ENCODE measurements at regions not wholly inside any gene's neighbourhood (a gene's known extent, or its start where the extent isn't known, plus 50 kb on each side); places are given as distances from the start of the nearest gene placed in this dataset.
A peak's percentile ranks its signal among the peaks of the same experiment; 100 is the strongest.

DNA sequence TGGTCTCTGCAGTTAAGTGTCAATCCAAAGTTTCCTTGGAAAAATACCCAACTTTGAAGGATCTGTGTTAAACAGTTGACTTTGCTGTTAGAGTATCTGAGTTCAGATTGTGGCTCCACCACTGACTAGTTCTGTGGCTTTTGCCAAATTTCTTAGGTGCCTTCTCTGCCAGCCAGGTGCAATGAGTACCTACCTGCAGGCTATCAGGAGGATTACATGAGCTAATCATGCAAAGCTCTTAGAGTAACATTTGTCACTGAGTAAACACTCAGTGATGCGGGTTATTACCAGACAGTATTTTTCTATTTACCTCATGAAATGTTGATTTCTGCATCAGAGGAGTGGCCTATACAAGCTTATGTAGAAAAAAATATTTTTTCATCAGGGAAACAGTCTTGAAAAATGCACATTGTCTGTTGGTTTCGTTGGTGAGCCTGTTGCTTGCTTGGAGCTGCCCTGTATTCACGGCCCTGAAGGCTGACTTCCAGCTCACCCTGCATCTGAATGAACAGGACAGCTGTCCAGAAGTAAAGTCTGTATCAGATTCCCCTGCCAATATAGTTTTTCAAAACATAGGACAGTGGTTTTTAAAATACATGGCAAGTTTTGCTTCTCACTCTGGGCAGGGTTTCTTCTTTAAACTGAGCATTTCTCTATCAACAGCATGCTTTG lies 235.1 kb downstream of the CDCA7 start:
- DNase-seq (ENCODE audit: low read depth): peak; percentile 67

DNA sequence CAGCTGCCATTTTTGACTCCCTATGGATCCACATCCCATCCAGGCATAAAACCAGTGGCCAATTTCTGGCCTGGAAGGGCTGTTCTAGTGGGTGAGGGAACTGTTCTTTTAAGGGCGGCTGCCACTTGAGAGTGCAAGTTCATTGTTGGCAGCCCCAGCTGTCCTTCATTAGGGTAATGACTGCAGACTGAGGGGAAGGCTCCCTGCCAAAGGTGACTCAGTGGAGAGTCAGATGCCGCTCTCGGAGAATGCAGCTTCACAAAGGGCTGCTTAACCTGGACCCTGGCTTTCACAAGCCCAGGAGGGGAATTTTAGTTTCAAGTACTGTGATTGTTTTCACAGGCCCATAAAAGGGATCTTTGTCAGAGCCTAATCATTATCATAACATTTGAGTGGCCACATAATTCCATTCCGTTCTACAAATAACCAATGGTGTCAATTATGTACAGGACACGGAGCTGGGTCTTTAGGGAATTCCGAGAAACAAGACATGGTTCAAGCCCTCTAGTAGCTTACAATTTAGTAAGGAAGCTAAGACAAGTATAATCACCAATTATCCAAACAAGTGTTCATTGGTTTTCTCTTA lies 235.7 kb downstream of the CDCA7 start:
- DNase-seq (ENCODE audit: low read depth): peak; percentile 99

DNA sequence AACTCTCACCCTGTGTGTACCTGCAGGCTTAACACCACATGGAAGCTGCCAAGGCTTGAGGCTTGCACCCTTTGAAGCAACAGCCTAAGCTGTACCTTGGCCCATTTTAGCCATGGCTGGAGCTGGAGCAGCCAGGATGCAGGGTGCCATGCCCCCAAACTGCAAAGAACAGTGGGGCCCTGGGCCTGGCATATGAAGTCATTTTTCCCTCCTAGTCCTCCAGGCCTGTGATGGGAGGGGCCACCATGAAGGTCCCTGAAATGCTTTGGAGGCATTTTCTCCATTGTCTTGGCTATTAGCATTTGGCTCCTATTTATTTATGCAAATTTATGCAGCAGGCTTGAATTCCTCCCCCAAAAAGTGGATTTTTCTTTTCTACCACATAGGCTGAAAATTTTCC lies 238.4 kb downstream of the CDCA7 start:
- no peak for DNase-seq (ENCODE audit: low read depth)

DNA sequence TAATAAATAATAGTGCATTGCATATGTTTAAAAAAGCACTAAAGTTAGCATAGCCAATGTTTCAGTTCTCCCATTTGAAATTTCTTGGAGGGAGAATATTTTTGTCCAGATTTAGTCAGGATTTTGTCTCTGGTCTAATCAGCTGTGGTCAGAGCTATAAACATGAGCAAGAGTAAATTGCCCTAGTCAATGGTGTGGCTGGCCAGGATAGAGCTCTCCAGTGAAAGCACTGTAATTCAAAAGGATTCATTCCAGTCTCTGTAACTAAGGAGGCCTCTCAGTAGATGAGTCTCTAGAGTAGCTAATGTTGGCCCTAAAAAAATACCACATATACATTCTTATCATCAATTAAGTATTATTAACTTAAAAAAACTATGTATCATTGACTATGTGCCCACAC lies 241.6 kb downstream of the CDCA7 start:
- DNase-seq (ENCODE audit: low read depth): no peak

DNA sequence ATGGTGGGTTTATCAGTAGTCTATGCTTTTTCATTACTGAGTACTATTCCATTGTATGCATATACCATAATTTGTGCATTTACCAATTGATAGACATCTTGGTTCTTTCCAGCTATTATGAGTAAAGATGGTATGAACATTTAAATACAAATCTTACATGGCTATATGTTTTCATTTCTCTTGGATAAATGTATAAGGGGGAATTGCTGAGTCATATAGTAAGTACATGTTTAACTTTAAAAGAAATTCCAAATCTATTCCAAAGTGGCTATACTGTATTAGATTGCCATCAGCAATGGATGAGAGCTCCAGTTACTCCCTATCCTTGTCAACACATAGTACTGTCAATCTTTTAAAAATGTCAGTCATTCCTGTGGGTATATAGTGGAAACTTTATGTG lies 243.9 kb downstream of the CDCA7 start:
- DNase-seq (ENCODE audit: low read depth): no peak

DNA sequence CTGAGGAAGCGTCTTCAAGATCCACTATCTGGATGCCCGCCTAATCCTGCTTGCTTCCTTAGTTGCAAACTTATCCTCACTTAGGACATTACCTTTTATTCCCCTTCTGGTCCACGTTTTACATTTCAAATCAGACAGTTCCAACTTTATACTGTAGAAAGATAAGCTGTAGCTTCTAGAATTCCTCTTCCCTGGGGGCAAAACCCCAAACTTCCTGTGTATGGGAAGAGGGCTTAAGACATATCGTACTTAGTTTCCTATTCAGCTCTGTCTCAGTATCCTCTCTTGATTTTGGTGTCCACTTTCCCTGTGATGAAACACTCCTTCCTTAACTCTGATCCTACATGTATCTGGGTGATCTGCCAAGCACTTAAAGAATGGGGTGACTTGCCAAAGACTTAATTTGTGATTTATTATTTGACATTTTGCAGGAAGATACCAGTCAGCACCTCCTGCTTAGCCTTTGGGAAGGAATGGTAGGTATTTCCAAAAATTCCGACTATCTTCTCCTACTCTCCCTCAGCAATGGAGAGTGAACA lies 245.2 kb downstream of the CDCA7 start:
- no peak for DNase-seq (ENCODE audit: low read depth)

DNA sequence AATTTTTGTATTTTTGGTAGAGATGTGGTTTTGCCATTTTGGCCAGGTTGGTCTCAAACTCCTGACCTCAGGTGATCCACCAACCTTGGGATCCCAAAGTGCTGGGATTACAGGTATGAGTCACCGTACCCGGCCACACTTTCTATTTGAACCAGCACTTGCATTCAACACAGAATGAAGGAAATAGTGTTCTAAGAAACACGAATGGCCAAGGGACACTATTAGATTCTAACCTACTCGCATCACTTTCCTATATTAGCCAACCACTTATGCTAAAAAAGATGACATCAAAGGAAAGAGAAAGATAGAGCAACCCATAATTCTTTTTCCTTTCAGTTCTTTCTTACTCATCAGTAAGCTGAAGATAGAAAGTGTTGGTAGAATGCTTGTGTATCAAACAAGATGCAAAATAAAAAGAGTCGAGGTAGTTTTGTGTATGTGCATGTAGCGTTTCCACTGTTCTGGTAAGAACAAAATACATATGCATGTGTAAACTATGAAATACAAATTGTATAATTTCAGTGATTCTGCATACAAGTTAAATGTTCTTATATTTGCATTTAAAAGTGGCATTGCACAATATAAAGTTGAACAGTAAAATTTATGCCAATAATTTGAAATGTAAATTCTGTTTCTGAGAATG lies 247.6 kb downstream of the CDCA7 start:
- DNase-seq (ENCODE audit: low read depth): no peak

DNA sequence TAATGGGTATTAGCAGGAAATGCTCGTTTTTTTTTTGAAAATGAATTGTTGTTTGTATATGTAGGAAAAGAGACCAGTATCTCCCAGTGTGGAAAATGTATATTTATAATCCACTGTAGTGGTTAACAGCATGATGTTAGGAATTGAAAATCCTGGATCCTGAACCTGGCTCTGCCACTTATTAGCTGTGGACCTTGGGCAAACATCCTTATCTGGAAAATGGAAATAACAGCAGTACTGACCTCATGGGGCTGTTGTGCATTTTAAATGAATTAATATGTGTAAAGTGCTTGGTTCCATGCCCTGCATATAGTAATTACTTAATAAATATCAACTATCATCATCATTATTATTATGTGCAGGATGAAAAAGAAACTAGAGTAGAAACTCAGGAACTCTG lies 251.3 kb downstream of the CDCA7 start:
- DNase-seq (ENCODE audit: low read depth): no peak

DNA sequence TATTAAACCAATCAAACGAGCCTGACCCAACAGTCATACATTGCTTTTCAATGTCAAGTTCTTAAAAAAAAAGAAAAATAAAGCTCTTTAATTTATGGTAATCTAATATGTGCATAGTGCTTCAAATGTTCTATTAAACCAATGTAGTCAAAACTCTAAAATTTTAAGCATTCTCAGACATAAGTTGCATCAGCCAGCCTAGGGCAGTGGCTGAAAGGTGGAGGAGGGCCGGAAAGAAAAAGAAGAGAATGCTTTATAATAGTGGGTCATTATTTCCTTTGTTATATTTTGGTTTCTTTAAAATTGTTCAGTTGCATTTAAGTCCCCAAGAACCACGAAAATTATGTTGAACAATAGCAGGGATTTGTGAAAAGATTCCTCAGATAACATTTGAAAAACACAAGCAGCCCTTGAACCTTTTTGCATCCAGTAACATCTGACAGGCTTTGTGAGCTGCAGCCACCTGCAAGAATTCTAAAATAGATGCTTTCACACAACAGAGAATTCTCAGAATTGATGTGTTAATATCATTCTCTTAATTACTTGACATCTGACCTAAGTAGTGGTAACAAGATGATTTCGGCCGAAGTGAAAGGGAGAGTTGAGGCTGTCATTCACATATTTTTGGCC lies 252.1 kb downstream of the CDCA7 start:
- DNase-seq (ENCODE audit: low read depth): no peak

DNA sequence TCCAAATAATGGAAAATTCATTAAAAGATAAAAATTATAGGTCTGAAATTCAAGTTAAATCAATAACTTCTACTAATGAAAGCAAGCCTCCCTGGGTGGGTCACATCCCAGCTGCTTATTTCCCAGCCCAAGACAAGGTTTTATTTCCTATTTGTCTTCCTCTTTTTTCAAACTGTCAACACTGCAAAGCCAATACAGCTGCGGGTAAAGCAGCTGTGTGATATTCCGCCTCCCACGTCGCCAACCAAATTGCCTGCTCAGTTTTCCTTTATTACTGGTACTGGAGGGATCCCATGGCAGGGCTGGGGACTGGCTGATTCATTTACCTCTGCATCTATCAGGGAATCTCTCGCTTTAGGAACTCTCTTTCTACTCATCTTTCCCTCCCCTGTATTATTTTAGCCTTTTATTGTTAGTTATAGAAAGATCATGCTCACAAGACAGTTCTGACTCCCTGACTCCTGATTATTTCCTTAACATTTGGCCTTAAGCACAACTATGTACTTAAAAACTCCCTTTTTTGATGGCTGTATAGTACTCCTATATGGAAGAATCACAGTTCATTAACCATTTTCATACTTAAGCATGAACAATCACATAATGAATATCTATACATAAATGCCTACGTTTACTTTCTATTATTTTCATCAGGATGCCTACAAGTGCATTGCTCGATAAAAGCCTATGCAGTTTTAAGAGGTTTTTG lies 253.1 kb downstream of the CDCA7 start:
- DNase-seq (ENCODE audit: low read depth): no peak

DNA sequence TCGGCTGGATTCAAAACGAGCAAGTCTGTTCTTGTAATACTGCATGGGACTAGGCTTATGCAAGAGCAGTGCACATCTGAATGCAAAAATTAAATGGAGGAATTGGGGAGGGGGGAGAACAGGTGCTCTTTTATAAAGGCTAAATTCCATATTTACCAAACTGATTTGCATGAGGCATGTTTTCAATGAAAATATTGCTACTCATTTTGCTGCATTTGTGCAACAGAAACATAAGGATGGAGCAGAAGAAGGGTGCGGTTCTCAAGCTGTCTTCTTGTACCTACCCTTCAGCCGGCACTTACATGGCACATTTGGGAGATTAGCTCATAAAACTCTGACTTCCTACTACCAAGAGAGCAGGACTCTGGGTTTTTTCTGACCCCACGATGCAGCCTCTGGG lies 256.4 kb downstream of the CDCA7 start:
- no peak for DNase-seq (ENCODE audit: low read depth)

DNA sequence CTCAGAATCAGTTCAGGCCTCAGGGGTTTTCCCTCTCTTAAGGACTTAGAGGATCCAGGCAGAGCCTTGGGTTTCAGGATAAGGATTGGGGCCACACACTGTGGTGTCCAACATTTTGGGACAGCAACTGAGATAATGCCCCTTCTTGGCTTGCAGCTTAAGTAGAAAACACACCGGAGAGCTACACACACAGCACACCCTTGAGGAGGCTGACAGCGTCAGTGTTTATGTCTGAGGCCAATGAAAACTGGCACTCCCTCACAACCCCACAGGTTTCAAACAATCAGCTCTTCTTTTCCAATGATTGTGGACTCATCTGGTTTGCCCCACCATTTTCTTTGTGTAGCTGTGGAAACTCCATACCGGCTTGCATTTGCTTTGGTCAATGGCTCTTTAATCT lies 257.7 kb downstream of the CDCA7 start:
- no peak for DNase-seq (ENCODE audit: low read depth)

DNA sequence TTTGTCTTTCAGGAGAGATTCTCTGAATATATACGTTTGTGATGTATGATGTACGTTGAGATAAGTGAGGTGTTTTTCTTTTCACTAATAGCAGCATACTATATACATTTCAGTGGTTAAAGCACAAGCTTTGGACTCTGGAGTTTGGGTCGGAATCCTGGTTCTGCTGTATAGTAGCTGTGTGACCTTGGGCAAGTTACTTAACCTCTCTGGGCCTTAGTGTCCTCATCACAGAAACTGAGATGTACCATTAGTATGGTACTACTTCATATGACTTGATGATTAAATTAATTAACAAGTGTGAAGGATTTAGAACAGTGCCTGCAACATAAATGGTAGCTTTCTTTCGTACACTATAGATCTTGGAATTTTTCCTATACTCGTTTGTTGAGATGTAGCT lies 258.7 kb downstream of the CDCA7 start:
- DNase-seq (ENCODE audit: low read depth): no peak

DNA sequence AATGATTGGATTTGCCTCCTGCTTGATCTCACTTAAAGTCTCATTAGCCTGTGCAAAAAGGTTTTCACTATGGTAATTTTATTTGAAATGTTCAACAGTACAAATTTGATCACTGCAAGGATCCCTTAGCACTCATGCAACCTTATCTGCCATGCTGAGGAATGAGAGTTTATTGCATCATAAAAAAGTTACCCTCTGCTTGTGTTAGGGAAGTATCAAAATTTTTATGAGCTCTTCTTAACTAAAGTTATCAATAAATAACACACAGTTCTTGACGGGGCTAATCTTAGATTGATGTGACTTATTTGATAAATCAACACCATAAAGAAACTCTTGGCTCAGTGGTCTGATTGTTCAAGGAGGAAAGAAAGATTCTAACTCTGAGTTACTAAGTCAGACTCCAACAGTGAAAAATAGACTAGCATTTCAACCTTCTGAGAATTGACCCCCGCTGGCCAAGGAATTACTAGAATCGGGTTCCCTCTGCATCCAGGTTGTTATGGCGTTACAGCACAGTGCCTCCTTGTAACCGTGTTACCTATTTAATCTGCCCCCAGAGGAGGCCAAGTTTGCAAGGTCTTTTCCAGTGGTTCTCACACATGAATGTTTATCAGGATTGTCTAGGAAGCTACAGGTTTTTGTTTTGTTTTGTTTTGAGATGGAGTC lies 259.7 kb downstream of the CDCA7 start:
- no peak for DNase-seq (ENCODE audit: low read depth)

DNA sequence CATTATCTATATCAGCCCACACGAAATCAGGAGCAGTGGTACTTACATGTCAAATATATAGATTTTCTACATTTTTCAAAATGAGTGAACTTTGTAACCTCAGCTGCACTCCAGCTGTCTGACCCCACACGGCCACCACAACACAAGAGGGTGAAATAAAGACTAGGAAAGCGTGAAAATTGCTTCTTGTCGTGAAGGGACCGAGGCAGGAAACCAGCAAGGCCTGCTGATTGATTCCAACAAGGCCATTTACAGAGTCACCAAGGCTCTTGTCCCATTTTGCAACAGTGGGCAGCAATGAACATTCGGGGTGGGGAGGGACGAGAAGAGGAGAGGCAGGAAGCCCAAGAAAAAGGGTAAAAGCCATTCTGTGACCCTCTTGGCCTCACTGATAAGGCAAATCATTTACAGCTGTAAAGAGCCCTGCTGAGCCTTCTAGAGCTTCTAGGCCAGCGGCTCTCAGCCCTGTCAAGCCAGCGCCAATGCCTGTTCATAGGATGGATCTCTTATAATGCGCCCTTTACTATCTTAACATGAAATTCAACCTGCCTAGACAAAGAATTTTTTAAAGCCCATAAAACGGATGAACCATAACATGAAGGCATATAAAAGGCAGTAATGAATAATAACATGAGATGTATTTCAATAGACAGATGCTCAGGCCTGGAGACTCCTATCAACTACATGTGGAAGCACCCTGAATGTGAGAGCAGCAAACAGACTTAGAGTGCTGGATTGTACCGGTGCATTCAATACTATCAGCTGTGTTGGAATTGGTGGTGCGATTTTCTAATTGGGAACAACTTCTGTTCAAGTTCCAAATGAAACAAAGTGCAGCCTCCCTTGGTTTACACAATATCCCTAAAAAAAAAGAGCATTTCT lies 269.0 kb downstream of the CDCA7 start:
- DNase-seq (ENCODE audit: low read depth): no peak

DNA sequence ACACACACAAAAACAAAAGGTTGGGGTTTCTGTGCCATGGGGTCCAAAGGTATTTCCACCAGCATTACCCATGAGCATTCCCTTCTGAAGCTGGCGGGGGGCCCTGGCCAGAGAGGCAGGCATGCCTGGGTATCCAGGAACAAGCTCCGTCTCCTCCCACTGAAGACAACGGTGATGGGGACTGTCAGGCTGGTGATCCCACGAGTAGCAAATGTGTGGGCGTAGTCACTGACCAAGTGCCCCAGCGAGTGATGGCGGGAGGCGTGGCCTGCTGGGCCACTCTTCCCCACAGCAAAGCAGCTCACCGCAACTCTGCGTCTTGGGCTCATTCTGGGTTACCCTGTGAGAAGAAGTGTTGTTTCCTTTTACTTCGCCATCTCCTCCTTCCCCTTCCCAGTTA lies 270.6 kb downstream of the CDCA7 start:
- DNase-seq (ENCODE audit: low read depth): no peak

DNA sequence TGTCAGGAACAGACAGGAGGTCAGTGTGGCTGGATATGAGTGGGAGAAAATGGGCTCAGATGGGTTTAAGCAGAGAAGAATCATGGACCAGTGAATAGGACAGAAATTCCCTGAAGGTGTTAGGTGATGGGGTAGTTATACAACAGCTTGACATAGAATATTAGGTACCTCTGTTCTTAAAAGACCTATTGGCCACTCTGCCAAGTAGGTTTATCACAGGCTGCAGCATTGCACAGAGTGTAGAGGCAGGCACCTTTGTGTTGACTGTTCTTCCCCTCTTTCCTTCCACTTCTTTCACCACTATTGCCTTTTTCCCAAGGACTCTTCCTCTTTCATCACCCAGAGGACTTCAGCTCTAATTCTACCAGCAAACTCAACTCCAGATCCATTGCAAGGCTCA lies 274.4 kb downstream of the CDCA7 start:
- DNase-seq (ENCODE audit: low read depth): no peak

DNA sequence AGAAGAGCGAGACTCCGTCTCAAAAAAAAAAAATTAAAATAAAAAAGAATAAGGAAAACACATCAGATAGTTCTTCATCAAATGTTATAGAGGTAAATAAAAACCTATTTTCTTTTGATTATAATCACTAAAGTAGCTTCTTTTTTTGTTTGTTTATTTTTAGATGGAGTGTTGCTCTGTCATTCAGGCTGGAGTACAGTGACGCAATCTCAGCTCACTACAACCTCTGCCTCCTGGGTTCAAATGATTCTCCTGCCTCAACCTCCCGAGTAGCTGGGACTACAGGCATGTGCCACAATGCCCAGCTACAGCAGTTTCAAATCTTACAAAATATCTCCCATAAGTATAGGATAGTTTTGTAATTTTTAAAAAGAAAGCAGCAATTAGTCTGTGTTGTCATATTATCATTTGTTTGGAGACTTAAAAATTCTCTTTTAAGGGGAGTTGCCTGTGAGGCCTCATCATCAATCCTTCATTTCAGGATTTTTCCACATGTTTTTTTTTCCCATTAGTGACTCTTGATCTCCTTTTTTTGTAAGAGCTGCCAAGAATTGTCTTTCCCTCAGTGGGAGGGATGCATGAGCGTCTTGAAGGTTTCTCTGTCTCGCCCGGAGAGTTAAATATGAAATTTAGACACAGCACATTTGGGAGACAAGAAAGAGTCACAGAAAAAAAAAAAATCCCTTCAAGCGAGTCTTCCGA lies 275.9 kb downstream of the CDCA7 start:
- DNase-seq (ENCODE audit: low read depth): no peak

DNA sequence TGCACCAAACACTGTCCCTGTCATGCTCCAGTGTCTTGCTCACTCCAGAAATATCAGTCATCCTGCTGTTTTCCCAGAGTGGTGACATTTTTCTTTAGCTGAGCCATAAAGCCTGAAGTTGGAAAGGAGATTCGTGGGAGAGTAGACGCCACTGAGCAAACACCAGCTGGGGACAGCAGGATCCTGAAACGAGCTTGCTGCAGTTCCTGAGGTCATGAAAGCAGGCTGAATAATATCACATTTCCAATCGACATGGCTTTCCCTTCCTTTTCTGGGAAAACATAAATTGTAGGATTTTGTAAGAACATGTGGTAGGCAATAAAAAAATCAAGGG lies 276.4 kb downstream of the CDCA7 start:
- peak; percentile 30 for DNase-seq (ENCODE audit: low read depth)

DNA sequence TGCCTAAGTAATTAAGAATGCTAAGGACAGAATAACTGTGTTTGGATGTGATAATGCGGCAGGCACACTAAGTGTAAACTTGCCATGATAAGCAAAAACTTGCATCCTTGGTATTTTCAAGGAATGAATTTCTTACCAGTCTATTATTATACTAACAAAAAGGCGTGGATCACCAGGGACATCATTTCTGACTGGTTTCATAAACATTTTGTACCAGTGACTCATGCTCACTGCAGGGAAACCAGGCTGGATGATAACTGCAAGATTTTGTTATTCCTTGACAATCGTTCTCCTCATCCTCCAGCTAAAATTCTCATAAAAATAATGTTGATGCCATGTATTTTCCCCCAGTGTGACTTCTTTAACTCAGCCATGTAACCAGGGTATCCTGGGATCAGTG lies 289.5 kb downstream of the CDCA7 start:
- DNase-seq (ENCODE audit: low read depth): peak; percentile 47

All from renal cortical epithelial cell (primary cell).